Ovary (tissue), 7 donors: ENCODE measurements at regions not wholly inside any gene's neighbourhood (a gene's known extent, or its start where the extent isn't known, plus 50 kb on each side); places are given as distances from the start of the nearest gene placed in this dataset.

Experiments
- DNase-seq, 5 donors: peaks; one replicate each; pipeline ENCODE4 v3.0.0-alpha.2; 2019 to 2020
- H3K27ac ChIP-seq, 2 donors: fragments of 200-600 bp; one replicate each; pipeline versions ENCODE4 v1.5.1 to v1.8.0; 2019 to 2022
- H3K27me3 ChIP-seq: fragments of 200-600 bp; one replicate; pipeline ENCODE4 v1.8.0; 2022
- H3K36me3 ChIP-seq: fragments of 200-600 bp; sonication (generic); one replicate; pipeline ENCODE4 v1.5.1; 2019
- H3K4me1 ChIP-seq: one replicate; pipeline ENCODE4 v1.8.1; 2013; ENCODE audit warnings: mild to moderate bottlenecking, moderate library complexity; ENCODE audit not compliant: insufficient read depth
- H3K4me3 ChIP-seq: fragments of 200-600 bp; sonication (generic); one replicate; pipeline ENCODE4 v1.5.1; 2017
- H3K9me3 ChIP-seq, 2 donors: fragments of 200-600 bp in 1 of 2; sonication (generic) in 1 of 2; one replicate each; pipeline versions ENCODE4 v1.5.1 to v1.8.1; 2013 to 2019; ENCODE audit warnings: mild to moderate bottlenecking in 1 of 2, moderate library complexity in 1 of 2
- EP300 ChIP-seq: sonication (generic); formaldehyde crosslinking; IDR thresholded peaks from one replicate; pipeline ENCODE4 v1.6.1; 2017; ENCODE audit warnings: antibody characterized with exemption
- POLR2A ChIP-seq: fragments of 450-650 bp; IDR thresholded peaks from one replicate; pipeline ENCODE4 v1.6.1; 2017; ENCODE audit warnings: antibody characterized with exemption, mild to moderate bottlenecking, moderate library complexity
- WGBS, 3 donors: extraction: QIAGEN DNeasy Blood & Tissue Kit in 1 of 3; methylation state at CpG; one replicate each; pipeline versions ENCODE4 v1.1.5 to v1.1.7; 2013 to 2017; 5-methylcytosine and 5-hydroxymethylcytosine counted together
- intact Hi-C, 4 donors: fragments of 100-400 bp; cut with DNase I; formaldehyde crosslinking; loops; one replicate each; pipeline versions ENCODE4 v1.11.0 to v1.15.1; 2022 to 2023
- TF ChIP-seq, protein P1 (sequence below), 3 donors: fragments of 450-650 bp in 2 of 3; fragments of 200-600 bp in 1 of 3; IDR thresholded peaks; one replicate each; pipeline versions ENCODE4 v1.5.1 to v1.8.0; 2016 to 2022; ENCODE audit warnings: antibody characterized with exemption in 3 of 3, mild to moderate bottlenecking in 1 of 3
- donor health status: DM: no; HTN: no; CAD: no; lungs with moderate emphysema.
- donor health status: DM: no; HTN: no; CAD: no.
- donor health status: Bipolar disorder and iron deficiency.
- donor health status: DM: no; HTN: no; CAD: no.
- donor health status: DM: yes; HTN: yes; CAD: no.

DNA sequence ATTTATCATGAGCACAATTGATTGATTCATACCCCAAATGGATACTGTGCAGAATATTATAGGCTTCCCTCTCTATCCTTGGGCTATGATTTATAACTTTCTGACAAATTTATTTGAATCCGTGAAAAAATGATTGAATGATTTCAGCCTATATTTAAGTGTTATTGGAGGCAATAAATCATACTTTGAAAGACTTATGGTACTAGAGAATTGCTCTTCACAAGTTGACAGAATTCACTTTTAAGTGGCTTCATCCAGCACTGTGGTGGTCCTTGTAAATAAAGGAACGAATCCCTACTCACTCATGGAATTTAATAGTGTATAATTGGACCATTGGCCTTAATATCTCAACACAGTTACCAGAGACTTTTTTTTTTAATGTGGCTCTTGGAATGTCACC, 174.8 kb upstream of the TLL1 start:
- H3K36me3 ChIP-seq = no peaks in the 10 kb centered on the region
- DNase-seq = no peak
- no peak for TF ChIP-seq EP300
- TF ChIP-seq, protein P1, sequence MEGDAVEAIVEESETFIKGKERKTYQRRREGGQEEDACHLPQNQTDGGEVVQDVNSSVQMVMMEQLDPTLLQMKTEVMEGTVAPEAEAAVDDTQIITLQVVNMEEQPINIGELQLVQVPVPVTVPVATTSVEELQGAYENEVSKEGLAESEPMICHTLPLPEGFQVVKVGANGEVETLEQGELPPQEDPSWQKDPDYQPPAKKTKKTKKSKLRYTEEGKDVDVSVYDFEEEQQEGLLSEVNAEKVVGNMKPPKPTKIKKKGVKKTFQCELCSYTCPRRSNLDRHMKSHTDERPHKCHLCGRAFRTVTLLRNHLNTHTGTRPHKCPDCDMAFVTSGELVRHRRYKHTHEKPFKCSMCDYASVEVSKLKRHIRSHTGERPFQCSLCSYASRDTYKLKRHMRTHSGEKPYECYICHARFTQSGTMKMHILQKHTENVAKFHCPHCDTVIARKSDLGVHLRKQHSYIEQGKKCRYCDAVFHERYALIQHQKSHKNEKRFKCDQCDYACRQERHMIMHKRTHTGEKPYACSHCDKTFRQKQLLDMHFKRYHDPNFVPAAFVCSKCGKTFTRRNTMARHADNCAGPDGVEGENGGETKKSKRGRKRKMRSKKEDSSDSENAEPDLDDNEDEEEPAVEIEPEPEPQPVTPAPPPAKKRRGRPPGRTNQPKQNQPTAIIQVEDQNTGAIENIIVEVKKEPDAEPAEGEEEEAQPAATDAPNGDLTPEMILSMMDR (IDR thresholded peaks at IDR 0.05) = no peak
- no peak for TF ChIP-seq POLR2A
- 46 to 80% (median 48%) methylated on average over 2 of the region's 2 CpGs for WGBS, 3 donors
- H3K27me3 ChIP-seq = no peaks in the 10 kb centered on the region
- intact Hi-C loops = no loop called here
- H3K9me3 ChIP-seq = no peaks in the 10 kb centered on the region
- no peak overlapping the region for H3K4me3 ChIP-seq
- no peak overlapping the region for H3K27ac ChIP-seq
- H3K4me1 ChIP-seq = no peaks in the 10 kb centered on the region

DNA sequence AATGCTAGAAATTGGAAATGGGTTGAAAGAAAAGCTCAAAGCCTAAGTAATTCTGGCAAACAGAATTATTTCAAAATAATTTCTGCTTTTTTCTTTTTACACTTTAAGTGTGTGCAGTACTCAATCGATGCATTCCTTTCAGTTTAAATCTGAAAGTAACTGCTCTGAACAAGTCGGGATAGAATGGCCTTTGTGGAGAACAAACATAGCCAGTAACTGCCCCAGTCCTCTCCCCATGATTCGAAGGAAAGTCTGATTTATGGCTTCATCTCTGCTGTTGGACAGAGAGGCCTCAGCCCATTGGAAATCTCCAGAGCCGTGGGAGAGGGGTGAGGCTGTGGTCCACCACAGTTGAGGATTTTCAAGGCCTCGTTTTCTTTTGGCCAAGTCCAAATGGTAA, 174.0 kb upstream of the TLL1 start:
- intact Hi-C loops = no loop called here

DNA sequence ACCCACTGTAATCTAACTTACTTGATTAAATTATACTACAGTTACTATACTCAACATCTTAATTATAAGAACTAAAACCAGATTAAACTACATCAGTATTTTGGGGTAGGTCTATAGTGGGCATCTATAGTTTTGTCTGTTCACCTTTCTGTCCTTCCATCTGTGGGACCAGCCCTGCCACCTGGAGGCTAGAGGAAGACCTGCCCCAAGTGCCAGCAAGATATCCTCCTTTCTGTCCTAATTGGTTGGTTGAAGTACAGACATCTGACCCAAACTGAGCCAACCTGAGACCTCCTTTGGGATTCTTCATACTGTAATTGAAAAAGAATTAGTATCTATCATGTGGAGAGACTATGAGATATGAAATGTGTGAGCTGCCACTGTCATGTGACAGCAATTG, 172.2 kb upstream of the TLL1 start:
- DNase-seq = no peak
- no peaks in the 10 kb centered on the region for H3K27me3 ChIP-seq
- H3K4me1 ChIP-seq = no peaks in the 10 kb centered on the region
- intact Hi-C loops = no loop called here
- H3K4me3 ChIP-seq = no peak overlapping the region
- H3K27ac ChIP-seq = no peak overlapping the region
- TF ChIP-seq POLR2A = no peak
- TF ChIP-seq, protein P1 (IDR thresholded peaks at IDR 0.05) = no peak
- TF ChIP-seq EP300 = no peak
- no peaks in the 10 kb centered on the region for H3K36me3 ChIP-seq
- H3K9me3 ChIP-seq = no peaks in the 10 kb centered on the region

More for the DNA sequence above, 174.0 kb upstream of the TLL1 start:
- Histone ChIP-seq H3K9me3 (no peaks in the 10 kb centered on the region), H3K4me3 (no peak overlapping the region), H3K27me3 (no peaks in the 10 kb centered on the region), H3K27ac (no peak overlapping the region), H3K36me3 (no peaks in the 10 kb centered on the region), H3K4me1 (no peaks in the 10 kb centered on the region)
- TF ChIP-seq, protein P1 (IDR thresholded peaks at IDR 0.05) = no peak
- no peak for DNase-seq
- WGBS, 3 donors = 56 to 58% (median 58%) methylated on average over 5 of the region's 5 CpGs

DNA sequence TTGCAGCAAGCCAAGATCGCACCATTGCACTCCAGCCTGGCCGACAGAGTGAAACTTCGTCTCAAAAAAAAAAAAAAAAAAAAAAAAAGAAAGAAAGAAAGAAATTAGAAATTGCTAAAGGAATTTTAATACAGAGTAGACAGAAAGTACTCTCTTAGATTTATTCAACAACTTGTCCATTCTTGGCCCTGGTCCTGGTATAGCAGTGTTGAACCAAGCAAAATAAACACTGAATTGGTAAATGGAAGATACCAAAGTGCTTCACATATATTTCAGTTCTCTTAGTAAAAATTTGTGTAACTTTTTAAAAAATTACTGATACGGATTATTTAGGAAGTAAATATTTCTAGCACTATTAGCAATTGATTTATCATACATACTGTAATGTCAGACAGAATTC, 165.9 kb upstream of the TLL1 start:
- 83 to 93% (median 88%) methylated on average over 4 of the region's 4 CpGs for WGBS, 3 donors
- no peaks in the 10 kb centered on the region for H3K36me3 ChIP-seq
- no peak for DNase-seq
- intact Hi-C loops = no loop called here
- no peak overlapping the region for H3K4me3 ChIP-seq
- H3K27ac ChIP-seq = no peak overlapping the region
- no peaks in the 10 kb centered on the region for H3K4me1 ChIP-seq
- H3K27me3 ChIP-seq = no peaks in the 10 kb centered on the region
- no peaks in the 10 kb centered on the region for H3K9me3 ChIP-seq
- TF ChIP-seq POLR2A (no peak), EP300 (no peak)
- TF ChIP-seq, protein P1 (IDR thresholded peaks at IDR 0.05) = no peak

DNA sequence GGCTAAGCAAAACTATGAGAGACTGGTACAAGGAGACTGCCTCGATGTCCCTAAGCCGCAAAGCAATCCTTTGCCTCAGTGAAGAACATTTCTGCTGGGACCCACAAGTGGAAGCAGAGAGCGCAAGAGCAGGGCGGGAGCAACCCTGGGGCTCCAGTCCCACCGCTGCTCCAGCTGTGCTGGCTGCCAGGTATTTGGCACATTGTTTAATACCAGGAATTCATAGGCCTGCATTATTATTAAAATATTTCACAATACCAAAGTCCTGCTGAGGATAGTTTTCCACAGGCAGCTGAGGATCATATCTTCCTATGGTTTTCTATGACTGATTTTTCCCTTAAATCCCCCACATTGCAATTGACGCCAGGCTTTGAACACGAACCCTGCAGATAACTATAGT, 163.5 kb upstream of the TLL1 start:
- 56 to 66% (median 64%) methylated on average over 7 of the region's 7 CpGs for WGBS, 3 donors
- Histone ChIP-seq H3K27ac (no peak overlapping the region), H3K27me3 (no peaks in the 10 kb centered on the region), H3K36me3 (no peaks in the 10 kb centered on the region), H3K4me3 (no peak overlapping the region), H3K4me1 (no peaks in the 10 kb centered on the region), H3K9me3 (no peaks in the 10 kb centered on the region)
- no peak for DNase-seq
- intact Hi-C loops = no loop called here
- TF ChIP-seq, protein P1 (IDR thresholded peaks at IDR 0.05) = no peak
- TF ChIP-seq POLR2A (no peak), EP300 (no peak)
